ENCODE measurements at regions not wholly inside any gene's neighbourhood (a gene's known extent, or its start where the extent isn't known, plus 50 kb on each side); places are given as distances from the start of the nearest gene placed in this dataset.

DNA sequence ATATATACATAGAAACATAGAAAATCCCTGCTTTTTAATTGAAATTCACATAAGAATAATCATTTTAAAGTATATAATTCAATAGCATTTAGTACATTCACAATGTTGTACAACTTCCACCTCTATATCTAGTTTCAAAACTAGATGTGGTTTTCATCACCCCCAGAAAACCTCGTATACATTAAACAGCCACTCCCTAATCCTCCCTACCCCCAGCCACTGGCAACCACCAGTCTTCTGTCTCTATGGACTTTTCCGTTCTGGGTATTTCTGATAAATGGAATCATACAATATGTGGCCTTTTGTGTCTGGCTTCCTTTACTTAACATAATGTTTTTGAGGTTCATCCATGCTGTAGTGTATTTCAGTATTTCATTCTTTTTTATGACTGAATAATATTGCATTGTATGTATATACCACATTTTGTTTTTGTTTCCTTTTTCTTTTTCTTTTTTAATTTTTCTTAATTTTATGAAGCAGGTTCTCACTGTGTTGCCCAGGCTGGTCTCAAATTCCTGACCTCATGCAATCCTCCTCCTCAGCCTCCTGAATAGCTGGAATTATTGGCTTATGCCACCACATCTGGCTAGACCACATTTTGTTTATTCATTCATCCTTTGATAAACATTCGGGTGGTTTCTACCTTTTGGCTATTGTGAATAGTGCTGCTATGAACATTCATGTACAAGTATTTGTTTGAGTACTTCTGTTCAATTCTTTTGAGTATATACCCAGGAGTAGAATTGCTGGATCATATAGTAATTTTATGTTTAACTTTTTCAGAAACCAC, 50.6 kb upstream of the RNF152 start:
- WGBS, 2 donors: 63 to 87% methylated on average over 3 of the region's 3 CpGs
- no peak for TF ChIP-seq POLR2AphosphoS5 (IDR thresholded peaks at IDR 0.05)
- no peak for TF ChIP-seq EP300 (IDR thresholded peaks at IDR 0.05)
- TF ChIP-seq, protein P1, sequence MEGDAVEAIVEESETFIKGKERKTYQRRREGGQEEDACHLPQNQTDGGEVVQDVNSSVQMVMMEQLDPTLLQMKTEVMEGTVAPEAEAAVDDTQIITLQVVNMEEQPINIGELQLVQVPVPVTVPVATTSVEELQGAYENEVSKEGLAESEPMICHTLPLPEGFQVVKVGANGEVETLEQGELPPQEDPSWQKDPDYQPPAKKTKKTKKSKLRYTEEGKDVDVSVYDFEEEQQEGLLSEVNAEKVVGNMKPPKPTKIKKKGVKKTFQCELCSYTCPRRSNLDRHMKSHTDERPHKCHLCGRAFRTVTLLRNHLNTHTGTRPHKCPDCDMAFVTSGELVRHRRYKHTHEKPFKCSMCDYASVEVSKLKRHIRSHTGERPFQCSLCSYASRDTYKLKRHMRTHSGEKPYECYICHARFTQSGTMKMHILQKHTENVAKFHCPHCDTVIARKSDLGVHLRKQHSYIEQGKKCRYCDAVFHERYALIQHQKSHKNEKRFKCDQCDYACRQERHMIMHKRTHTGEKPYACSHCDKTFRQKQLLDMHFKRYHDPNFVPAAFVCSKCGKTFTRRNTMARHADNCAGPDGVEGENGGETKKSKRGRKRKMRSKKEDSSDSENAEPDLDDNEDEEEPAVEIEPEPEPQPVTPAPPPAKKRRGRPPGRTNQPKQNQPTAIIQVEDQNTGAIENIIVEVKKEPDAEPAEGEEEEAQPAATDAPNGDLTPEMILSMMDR (IDR thresholded peaks at IDR 0.05): no peak
- no peak for TF ChIP-seq POLR2A (IDR thresholded peaks at IDR 0.05)
- Histone ChIP-seq H3K4me1 (no peaks in the 10 kb centered on the region), H3K4me3 (no peak overlapping the region), H3K27ac (no peak overlapping the region), H3K9me3 (no peaks in the 10 kb centered on the region), H3K27me3 (no peaks in the 10 kb centered on the region), H3K36me3 (no peaks in the 10 kb centered on the region)
- no peak for DNase-seq
- ATAC-seq (ENCODE audit: low FRiP score in 2 of 2): no peak
